Central memory CD8-positive, alpha-beta T cell (primary cell): ENCODE measurements at regions not wholly inside any gene's neighbourhood (a gene's known extent, or its start where the extent isn't known, plus 50 kb on each side); places are given as distances from the start of the nearest gene placed in this dataset.
"Not testable (repeated sequence)": the region's sequence is repeated elsewhere in the genome, so short reads cannot be mapped to it uniquely, and the experiment has no call there.

Source experiments
- ATAC-seq: fragments of 150-1000 bp; cut with Tn5 transposase; replicated peaks from 2 replicates; pipeline ENCODE4 v1.10.0; 2022; ENCODE audit warnings: mild to moderate bottlenecking, moderate FRiP score, moderate number of reproducible peaks; ENCODE audit not compliant: poor library complexity, severe bottlenecking; ENCODE audit errors: extremely low read depth
- DNase-seq, 2 donors: peaks; one replicate each; pipeline ENCODE4 v3.0.0; 2021; ENCODE audit warnings: low spot score in 2 of 2
- H3K27ac Mint-ChIP-seq: one replicate; pipeline ENCODE4 v1.8.0; 2022; ENCODE audit warnings: low read depth, mild to moderate bottlenecking, moderate library complexity, mixed read lengths
- H3K27me3 Mint-ChIP-seq: one replicate; pipeline ENCODE4 v1.8.0; 2022; ENCODE audit warnings: mixed read lengths
- H3K36me3 Mint-ChIP-seq: one replicate; pipeline ENCODE4 v1.8.0; 2022; ENCODE audit warnings: mild to moderate bottlenecking, moderate library complexity, mixed read lengths; ENCODE audit not compliant: insufficient read depth
- H3K4me1 Mint-ChIP-seq: one replicate; pipeline ENCODE4 v1.8.0; 2022; ENCODE audit warnings: mixed read lengths
- H3K4me3 Mint-ChIP-seq: one replicate; pipeline ENCODE4 v1.8.0; 2022; ENCODE audit warnings: mild to moderate bottlenecking, moderate library complexity, mixed read lengths
- H3K9me3 Mint-ChIP-seq: one replicate; pipeline ENCODE4 v1.8.0; 2022; ENCODE audit warnings: mixed read lengths

DNA sequence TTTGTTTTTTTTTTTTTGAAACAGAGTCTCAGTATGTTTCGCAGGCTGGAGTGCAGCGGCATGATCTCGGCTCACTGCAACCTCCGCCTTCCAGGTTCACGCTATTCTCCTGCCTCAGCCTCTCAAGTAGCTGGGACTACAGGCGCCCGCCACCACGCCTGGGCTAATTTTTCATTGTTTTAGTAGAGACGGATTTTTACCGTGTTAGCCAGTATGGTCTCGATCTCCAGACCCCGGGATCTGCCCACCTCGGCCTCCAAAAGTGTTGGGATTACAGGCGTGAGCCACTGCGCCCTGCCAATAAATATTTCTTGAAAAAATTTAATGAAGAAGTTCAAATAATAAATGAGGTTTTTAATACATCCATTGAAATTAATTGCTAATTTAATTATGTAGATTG, 77.9 kb upstream of the PCDH20 start:
- H3K9me3 Mint-ChIP-seq: peaks cover 31% of the 10 kb centered on the region
- not testable (repeated sequence) for H3K4me3 Mint-ChIP-seq, H3K4me1 Mint-ChIP-seq, H3K27ac Mint-ChIP-seq, H3K27me3 Mint-ChIP-seq, H3K36me3 Mint-ChIP-seq, ATAC-seq, DNase-seq

GRCh38 chr13:61486496-61486895, 70.8 kb upstream of the PCDH20 start:
- H3K9me3 Mint-ChIP-seq: peaks cover 10% of the 10 kb centered on the region
- no peaks in the 10 kb centered on the region for H3K36me3 Mint-ChIP-seq
- H3K27ac Mint-ChIP-seq: no peak overlapping the region
- ATAC-seq (no peak), DNase-seq (no peak)
- H3K27me3 Mint-ChIP-seq: no peaks in the 10 kb centered on the region
- H3K4me3 Mint-ChIP-seq: no peak overlapping the region
- no peaks in the 10 kb centered on the region for H3K4me1 Mint-ChIP-seq

GRCh38 chr13:61485128-61485765, 69.6 kb upstream of the PCDH20 start:
- no peaks in the 10 kb centered on the region for H3K4me1 Mint-ChIP-seq
- H3K27me3 Mint-ChIP-seq: no peaks in the 10 kb centered on the region
- no peak for ATAC-seq
- no peaks in the 10 kb centered on the region for H3K36me3 Mint-ChIP-seq
- no peak overlapping the region for H3K27ac Mint-ChIP-seq
- H3K9me3 Mint-ChIP-seq: peaks cover 6% of the 10 kb centered on the region
- H3K4me3 Mint-ChIP-seq: no peak overlapping the region
- DNase-seq: no peak

- ATAC-seq (no peak), DNase-seq (no peak)
- Mint-ChIP-seq H3K27me3 (no peaks in the 10 kb centered on the region), H3K36me3 (no peaks in the 10 kb centered on the region), H3K9me3 (peaks cover 22% of the 10 kb centered on the region), H3K4me1 (no peaks in the 10 kb centered on the region), H3K27ac (no peak overlapping the region), H3K4me3 (no peak overlapping the region)
Measured at GRCh38 chr13:61477619-61478018, 62.0 kb upstream of the PCDH20 start.

DNA sequence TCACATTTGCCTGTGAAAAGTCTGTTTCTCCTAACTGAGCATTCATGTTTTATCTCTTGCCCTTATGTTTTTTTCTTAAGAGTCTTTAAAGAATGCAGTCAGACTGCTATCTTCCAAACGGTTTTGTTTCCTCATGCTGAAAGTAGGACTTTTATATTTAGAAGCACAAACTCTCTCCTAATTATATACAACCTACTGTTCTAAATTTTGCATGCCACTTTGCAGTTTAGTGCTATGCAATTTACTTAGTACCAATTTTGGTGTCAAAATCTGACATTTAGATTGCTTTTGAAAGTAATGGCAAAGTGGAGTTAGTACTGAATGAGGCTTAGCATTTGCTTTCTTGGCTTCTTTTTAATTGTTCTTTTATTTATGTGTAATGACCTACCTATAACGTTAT, 55.1 kb upstream of the PCDH20 start:
- no peak for ATAC-seq
- Mint-ChIP-seq H3K27ac (no peak overlapping the region), H3K4me3 (no peak overlapping the region)

DNA sequence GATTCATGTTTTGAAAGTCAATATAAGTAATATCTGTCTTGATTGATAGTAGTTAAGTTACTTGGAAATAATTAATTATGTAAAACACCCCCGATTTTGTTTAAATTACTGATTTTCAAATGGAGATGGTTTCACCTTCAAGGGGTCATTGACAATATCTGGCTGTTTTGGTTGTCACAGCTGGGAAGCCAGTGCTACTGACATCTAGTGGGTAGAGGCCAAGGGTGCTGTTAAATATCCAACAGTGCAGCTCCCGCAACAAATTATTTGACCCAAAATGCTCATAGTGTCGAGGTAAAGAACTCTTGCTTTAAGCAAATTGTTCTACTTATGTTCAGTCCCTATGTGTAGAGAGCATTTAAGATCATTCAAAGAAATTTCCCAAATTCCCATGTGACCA, 50.6 kb upstream of the PCDH20 start:
- Mint-ChIP-seq H3K27ac (no peak overlapping the region), H3K4me1 (no peaks in the 10 kb centered on the region), H3K27me3 (no peaks in the 10 kb centered on the region), H3K9me3 (no peaks in the 10 kb centered on the region), H3K4me3 (no peak overlapping the region), H3K36me3 (no peaks in the 10 kb centered on the region)
- no peak for DNase-seq
- ATAC-seq: no peak

More for the DNA sequence above, 55.1 kb upstream of the PCDH20 start:
- no peak for DNase-seq
- Mint-ChIP-seq H3K4me1 (no peaks in the 10 kb centered on the region), H3K27me3 (no peaks in the 10 kb centered on the region), H3K36me3 (no peaks in the 10 kb centered on the region), H3K9me3 (no peaks in the 10 kb centered on the region)
